WTC11 (cell line): ENCODE measurements at regions not wholly inside any gene's neighbourhood (a gene's known extent, or its start where the extent isn't known, plus 50 kb on each side); places are given as distances from the start of the nearest gene placed in this dataset.

Source experiments
- ATAC-seq: fragments of 200-7000 bp; cut with Tn5 transposase; 2 replicates; pipeline ENCODE4 v1.10.0; 2021; ENCODE audit warnings: mild to moderate bottlenecking, moderate library complexity
- CTCF ChIA-PET: fragments of 300-600 bp; sonication (Branson Sonifier 250); formaldehyde crosslinking; loops from one replicate; lab custom pipeline; 2021; ENCODE audit warnings: antibody characterized with exemption; lab: Charles Lee
- POLR2A ChIA-PET: fragments of 350-600 bp; sonication (Branson Sonifier 250); formaldehyde crosslinking; loops from one replicate; lab custom pipeline; 2021; ENCODE audit warnings: antibody characterized with exemption; lab: Charles Lee
- DNase-seq: peaks from one replicate; pipeline ENCODE4 v3.0.0; 2021; ENCODE audit warnings: low spot score
- H3K27ac Mint-ChIP-seq: 2 replicates; pipeline ENCODE4 v1.8.0; 2021; ENCODE audit warnings: mixed read lengths
- H3K27me3 Mint-ChIP-seq: 2 replicates; pipeline ENCODE4 v1.8.0; 2021; ENCODE audit warnings: low read depth, mild to moderate bottlenecking, moderate library complexity, mixed read lengths
- H3K36me3 Mint-ChIP-seq: 2 replicates; pipeline ENCODE4 v1.8.0; 2021; ENCODE audit warnings: mixed read lengths
- H3K4me1 Mint-ChIP-seq: 2 replicates; pipeline ENCODE4 v1.8.0; 2022; ENCODE audit warnings: mixed read lengths
- H3K4me3 Mint-ChIP-seq: 2 replicates; pipeline ENCODE4 v1.8.0; 2021; ENCODE audit warnings: mild to moderate bottlenecking, moderate library complexity, mixed read lengths
- H3K9me3 Mint-ChIP-seq: 2 replicates; pipeline ENCODE4 v1.8.0; 2021; ENCODE audit warnings: mixed read lengths
- CREB1 ChIP-seq: sonication (generic); formaldehyde crosslinking; IDR thresholded peaks from 2 replicates; pipeline ENCODE4 v1.8.0; 2023; ENCODE audit warnings: mild to moderate bottlenecking, missing genetic modification reagents
- CTCF ChIP-seq: fragments of 200-600 bp; IDR thresholded peaks from 2 replicates; pipeline ENCODE4 v1.8.0; 2022; ENCODE audit warnings: antibody characterized with exemption
- EMX1 ChIP-seq: fragments of 250-450 bp; sonication (Bioruptor Pico); IDR thresholded peaks from 2 replicates; pipeline ENCODE4 v1.8.0; 2021; ENCODE audit warnings: mild to moderate bottlenecking
- KAT7 ChIP-seq: sonication (generic); formaldehyde crosslinking; IDR thresholded peaks from 2 replicates; pipeline ENCODE4 v1.8.1; 2023; ENCODE audit warnings: missing genetic modification reagents, mild to moderate bottlenecking, borderline replicate concordance
- NFATC4 ChIP-seq: fragments of 250-450 bp; sonication (Bioruptor Pico); IDR thresholded peaks from 2 replicates; pipeline ENCODE4 v1.9.0; 2021; ENCODE audit warnings: mild to moderate bottlenecking
- ZNF138 ChIP-seq: sonication (generic); formaldehyde crosslinking; conservative IDR thresholded peaks from 2 replicates; pipeline ENCODE4 v1.8.1; 2022; ENCODE audit warnings: mild to moderate bottlenecking, moderate library complexity, missing genetic modification reagents
- ZNF281 ChIP-seq: sonication (generic); formaldehyde crosslinking; IDR thresholded peaks from 2 replicates; pipeline ENCODE4 v1.8.0; 2023; ENCODE audit warnings: mild to moderate bottlenecking, missing genetic modification reagents
- ZNF396 ChIP-seq: fragments of 250-450 bp; sonication (Bioruptor Pico); IDR thresholded peaks from 2 replicates; pipeline ENCODE4 v1.8.0; 2021; ENCODE audit warnings: mild to moderate bottlenecking, moderate library complexity, borderline replicate concordance
- TF ChIP-seq, protein P1 (sequence below): sonication (generic); formaldehyde crosslinking; IDR thresholded peaks from 2 replicates; pipeline ENCODE4 v1.8.1; 2023; ENCODE audit warnings: mild to moderate bottlenecking, moderate library complexity, missing genetic modification reagents
- TF ChIP-seq, protein P2 (sequence below): sonication (generic); formaldehyde crosslinking; IDR thresholded peaks from 2 replicates; pipeline ENCODE4 v1.8.0; 2022; ENCODE audit warnings: missing genetic modification reagents
- TF ChIP-seq, protein P3 (sequence below): sonication (generic); formaldehyde crosslinking; IDR thresholded peaks from 2 replicates; pipeline ENCODE4 v1.8.1; 2023; ENCODE audit warnings: mild to moderate bottlenecking, missing genetic modification reagents

GRCh38 chr3:148528024-148528423, 169.7 kb upstream of the AGTR1 start:
- ChIA-PET CTCF (no interaction called here), POLR2A (no interaction called here)
- no peak for DNase-seq
- Mint-ChIP-seq H3K4me3 (no peak overlapping the region), H3K27ac (no peak overlapping the region), H3K4me1 (no peaks in the 10 kb centered on the region), H3K27me3 (no peaks in the 10 kb centered on the region), H3K36me3 (peaks cover 6% of the 10 kb centered on the region; the same call in 1 of the 2 replicates), H3K9me3 (peaks cover 39% of the 10 kb centered on the region)
- TF ChIP-seq ZNF281 (CRISPR knock-in tag), result no peak
- TF ChIP-seq NFATC4 (CRISPR knock-in tag), result no peak
- ATAC-seq, result no peak

GRCh38 chr3:148531836-148532235, 165.9 kb upstream of the AGTR1 start:
- Mint-ChIP-seq H3K27me3 (no peaks in the 10 kb centered on the region), H3K9me3 (peaks cover 9% of the 10 kb centered on the region), H3K27ac (no peak overlapping the region), H3K4me1 (no peaks in the 10 kb centered on the region), H3K36me3 (no peaks in the 10 kb centered on the region), H3K4me3 (no peak overlapping the region)
- DNase-seq (no peak), ATAC-seq (no peak)
- POLR2A ChIA-PET, result no interaction called here
- CTCF ChIA-PET, result no interaction called here
- no peak for TF ChIP-seq NFATC4 (CRISPR knock-in tag)
- no peak for TF ChIP-seq ZNF396
- no peak for TF ChIP-seq EMX1
- TF ChIP-seq CREB1 (CRISPR knock-in tag), result no peak
- TF ChIP-seq, protein P1, sequence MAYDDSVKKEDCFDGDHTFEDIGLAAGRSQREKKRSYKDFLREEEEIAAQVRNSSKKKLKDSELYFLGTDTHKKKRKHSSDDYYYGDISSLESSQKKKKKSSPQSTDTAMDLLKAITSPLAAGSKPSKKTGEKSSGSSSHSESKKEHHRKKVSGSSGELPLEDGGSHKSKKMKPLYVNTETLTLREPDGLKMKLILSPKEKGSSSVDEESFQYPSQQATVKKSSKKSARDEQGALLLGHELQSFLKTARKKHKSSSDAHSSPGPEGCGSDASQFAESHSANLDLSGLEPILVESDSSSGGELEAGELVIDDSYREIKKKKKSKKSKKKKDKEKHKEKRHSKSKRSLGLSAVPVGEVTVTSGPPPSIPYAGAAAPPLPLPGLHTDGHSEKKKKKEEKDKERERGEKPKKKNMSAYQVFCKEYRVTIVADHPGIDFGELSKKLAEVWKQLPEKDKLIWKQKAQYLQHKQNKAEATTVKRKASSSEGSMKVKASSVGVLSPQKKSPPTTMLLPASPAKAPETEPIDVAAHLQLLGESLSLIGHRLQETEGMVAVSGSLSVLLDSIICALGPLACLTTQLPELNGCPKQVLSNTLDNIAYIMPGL, result no peak
- no peak for TF ChIP-seq KAT7 (CRISPR knock-in tag)
- no peak for TF ChIP-seq ZNF138 (CRISPR knock-in tag)
- TF ChIP-seq, protein P2, sequence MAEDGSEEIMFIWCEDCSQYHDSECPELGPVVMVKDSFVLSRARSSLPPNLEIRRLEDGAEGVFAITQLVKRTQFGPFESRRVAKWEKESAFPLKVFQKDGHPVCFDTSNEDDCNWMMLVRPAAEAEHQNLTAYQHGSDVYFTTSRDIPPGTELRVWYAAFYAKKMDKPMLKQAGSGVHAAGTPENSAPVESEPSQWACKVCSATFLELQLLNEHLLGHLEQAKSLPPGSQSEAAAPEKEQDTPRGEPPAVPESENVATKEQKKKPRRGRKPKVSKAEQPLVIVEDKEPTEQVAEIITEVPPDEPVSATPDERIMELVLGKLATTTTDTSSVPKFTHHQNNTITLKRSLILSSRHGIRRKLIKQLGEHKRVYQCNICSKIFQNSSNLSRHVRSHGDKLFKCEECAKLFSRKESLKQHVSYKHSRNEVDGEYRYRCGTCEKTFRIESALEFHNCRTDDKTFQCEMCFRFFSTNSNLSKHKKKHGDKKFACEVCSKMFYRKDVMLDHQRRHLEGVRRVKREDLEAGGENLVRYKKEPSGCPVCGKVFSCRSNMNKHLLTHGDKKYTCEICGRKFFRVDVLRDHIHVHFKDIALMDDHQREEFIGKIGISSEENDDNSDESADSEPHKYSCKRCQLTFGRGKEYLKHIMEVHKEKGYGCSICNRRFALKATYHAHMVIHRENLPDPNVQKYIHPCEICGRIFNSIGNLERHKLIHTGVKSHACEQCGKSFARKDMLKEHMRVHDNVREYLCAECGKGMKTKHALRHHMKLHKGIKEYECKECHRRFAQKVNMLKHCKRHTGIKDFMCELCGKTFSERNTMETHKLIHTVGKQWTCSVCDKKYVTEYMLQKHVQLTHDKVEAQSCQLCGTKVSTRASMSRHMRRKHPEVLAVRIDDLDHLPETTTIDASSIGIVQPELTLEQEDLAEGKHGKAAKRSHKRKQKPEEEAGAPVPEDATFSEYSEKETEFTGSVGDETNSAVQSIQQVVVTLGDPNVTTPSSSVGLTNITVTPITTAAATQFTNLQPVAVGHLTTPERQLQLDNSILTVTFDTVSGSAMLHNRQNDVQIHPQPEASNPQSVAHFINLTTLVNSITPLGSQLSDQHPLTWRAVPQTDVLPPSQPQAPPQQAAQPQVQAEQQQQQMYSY, result no peak
- TF ChIP-seq CTCF, result no peak
- TF ChIP-seq, protein P3, sequence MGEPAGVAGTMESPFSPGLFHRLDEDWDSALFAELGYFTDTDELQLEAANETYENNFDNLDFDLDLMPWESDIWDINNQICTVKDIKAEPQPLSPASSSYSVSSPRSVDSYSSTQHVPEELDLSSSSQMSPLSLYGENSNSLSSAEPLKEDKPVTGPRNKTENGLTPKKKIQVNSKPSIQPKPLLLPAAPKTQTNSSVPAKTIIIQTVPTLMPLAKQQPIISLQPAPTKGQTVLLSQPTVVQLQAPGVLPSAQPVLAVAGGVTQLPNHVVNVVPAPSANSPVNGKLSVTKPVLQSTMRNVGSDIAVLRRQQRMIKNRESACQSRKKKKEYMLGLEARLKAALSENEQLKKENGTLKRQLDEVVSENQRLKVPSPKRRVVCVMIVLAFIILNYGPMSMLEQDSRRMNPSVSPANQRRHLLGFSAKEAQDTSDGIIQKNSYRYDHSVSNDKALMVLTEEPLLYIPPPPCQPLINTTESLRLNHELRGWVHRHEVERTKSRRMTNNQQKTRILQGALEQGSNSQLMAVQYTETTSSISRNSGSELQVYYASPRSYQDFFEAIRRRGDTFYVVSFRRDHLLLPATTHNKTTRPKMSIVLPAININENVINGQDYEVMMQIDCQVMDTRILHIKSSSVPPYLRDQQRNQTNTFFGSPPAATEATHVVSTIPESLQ (CRISPR knock-in tag), result no peak
